Esophagus squamous epithelium (tissue), 5 donors: ENCODE measurements at regions not wholly inside any gene's neighbourhood (a gene's known extent, or its start where the extent isn't known, plus 50 kb on each side); places are given as distances from the start of the nearest gene placed in this dataset.

ENCODE experiments used
- DNase-seq: peaks from one replicate; lab custom pipeline; 2025; lab: John Stamatoyannopoulos, UW
- H3K27ac ChIP-seq, 4 donors: fragments of 200-600 bp; sonication (generic); one replicate each; pipeline ENCODE4 v1.5.1; 2016 to 2019; ENCODE audit warnings: mild to moderate bottlenecking in 1 of 4
- H3K27me3 ChIP-seq, 4 donors: fragments of 200-600 bp; sonication (generic); 1 replicate in 3 of 4; 2 replicates in 1 of 4; pipeline versions ENCODE4 v1.5.1 to v1.6.0; 2017 to 2021; ENCODE audit warnings: antibody characterized with exemption in 1 of 4
- H3K36me3 ChIP-seq, 3 donors: fragments of 200-600 bp; sonication (generic); one replicate each; pipeline ENCODE4 v1.5.1; 2016 to 2019
- H3K4me1 ChIP-seq, 3 donors: fragments of 200-600 bp; sonication (generic); one replicate each; pipeline ENCODE4 v1.5.1; 2017 to 2019
- H3K4me3 ChIP-seq, 4 donors: fragments of 200-600 bp; sonication (generic); 1 replicate in 3 of 4; 2 replicates in 1 of 4; pipeline ENCODE4 v1.5.1; 2016 to 2019; ENCODE audit warnings: mild to moderate bottlenecking in 2 of 4, moderate library complexity in 1 of 4
- H3K9me3 ChIP-seq, 3 donors: fragments of 200-600 bp; sonication (generic); one replicate each; pipeline ENCODE4 v1.5.1; 2016 to 2019
- POLR2A ChIP-seq, 4 donors: fragments of 450-650 bp; IDR thresholded peaks; one replicate each; pipeline ENCODE4 v1.6.1; 2017; ENCODE audit warnings: antibody characterized with exemption in 4 of 4, mild to moderate bottlenecking in 4 of 4, moderate library complexity in 3 of 4
- WGBS, 2 donors: methylation state at CpG; one replicate each; pipeline ENCODE4 v1.1.5; 2018; 5-methylcytosine and 5-hydroxymethylcytosine counted together
- intact Hi-C: fragments of 100-400 bp; cut with DNase I; formaldehyde crosslinking; loops from one replicate; pipeline ENCODE4 v1.15.0; 2022
- TF ChIP-seq, protein P1 (sequence below), 6 experiments: fragments of 450-650 bp in 4 of 6; fragments of 200-600 bp in 2 of 6; sonication (generic) in 2 of 6; IDR thresholded peaks; one replicate each; pipeline ENCODE4 v1.5.1; 2016 to 2019; ENCODE audit warnings: antibody characterized with exemption in 6 of 6, mild to moderate bottlenecking in 4 of 6, moderate library complexity in 4 of 6
- donor health status: DM: yes; HTN: yes; CAD: no.

GRCh38 chr5:74072646-74073045, 446.6 kb downstream of the ARHGEF28 start:
- 86 to 87% methylated on average over 1 of the region's 1 CpG for WGBS, 2 donors
- TF ChIP-seq, protein P1, sequence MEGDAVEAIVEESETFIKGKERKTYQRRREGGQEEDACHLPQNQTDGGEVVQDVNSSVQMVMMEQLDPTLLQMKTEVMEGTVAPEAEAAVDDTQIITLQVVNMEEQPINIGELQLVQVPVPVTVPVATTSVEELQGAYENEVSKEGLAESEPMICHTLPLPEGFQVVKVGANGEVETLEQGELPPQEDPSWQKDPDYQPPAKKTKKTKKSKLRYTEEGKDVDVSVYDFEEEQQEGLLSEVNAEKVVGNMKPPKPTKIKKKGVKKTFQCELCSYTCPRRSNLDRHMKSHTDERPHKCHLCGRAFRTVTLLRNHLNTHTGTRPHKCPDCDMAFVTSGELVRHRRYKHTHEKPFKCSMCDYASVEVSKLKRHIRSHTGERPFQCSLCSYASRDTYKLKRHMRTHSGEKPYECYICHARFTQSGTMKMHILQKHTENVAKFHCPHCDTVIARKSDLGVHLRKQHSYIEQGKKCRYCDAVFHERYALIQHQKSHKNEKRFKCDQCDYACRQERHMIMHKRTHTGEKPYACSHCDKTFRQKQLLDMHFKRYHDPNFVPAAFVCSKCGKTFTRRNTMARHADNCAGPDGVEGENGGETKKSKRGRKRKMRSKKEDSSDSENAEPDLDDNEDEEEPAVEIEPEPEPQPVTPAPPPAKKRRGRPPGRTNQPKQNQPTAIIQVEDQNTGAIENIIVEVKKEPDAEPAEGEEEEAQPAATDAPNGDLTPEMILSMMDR (IDR thresholded peaks at IDR 0.05) = no peak
- intact Hi-C loops = no loop called here

DNA sequence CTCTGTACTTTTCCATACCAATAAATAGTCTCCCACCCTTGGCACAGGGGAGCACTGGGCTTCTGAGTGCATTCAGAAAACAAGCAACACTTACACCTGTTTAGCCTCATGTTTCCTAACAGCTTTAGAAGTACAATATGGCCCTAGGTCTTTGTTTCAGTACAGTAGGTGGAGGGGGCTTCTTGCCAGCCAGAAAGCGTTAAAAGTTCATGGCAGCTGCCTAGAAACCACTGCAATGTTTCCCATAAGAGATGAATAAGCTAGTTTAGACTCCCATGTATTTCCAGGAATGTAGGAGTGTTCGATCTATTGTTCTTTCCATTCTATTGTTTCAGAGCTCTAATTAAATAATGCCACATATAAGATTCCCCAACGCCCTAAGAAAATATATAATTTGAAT, 444.8 kb downstream of the ARHGEF28 start:
- intact Hi-C loops = no loop called here
- 74 to 79% methylated on average over 3 of the region's 3 CpGs for WGBS, 2 donors
- no peak overlapping the region for H3K27ac ChIP-seq
- no peaks in the 10 kb centered on the region for H3K36me3 ChIP-seq
- H3K4me3 ChIP-seq = no peak overlapping the region
- H3K9me3 ChIP-seq = no peaks in the 10 kb centered on the region
- TF ChIP-seq, protein P1 (IDR thresholded peaks at IDR 0.05) = no peak
- no peak for TF ChIP-seq POLR2A (IDR thresholded peaks at IDR 0.05)
- peaks cover 0 to 2% (median 0%) of the 10 kb centered on the region in 3 donors for H3K4me1 ChIP-seq
- no peaks in the 10 kb centered on the region for H3K27me3 ChIP-seq
- DNase-seq = no peak

More at GRCh38 chr5:74072646-74073045, 446.6 kb downstream of the ARHGEF28 start:
- H3K4me1 ChIP-seq = peaks cover 0 to 12% (median 0%) of the 10 kb centered on the region in 3 donors
- no peak overlapping the region for H3K27ac ChIP-seq
- no peaks in the 10 kb centered on the region for H3K27me3 ChIP-seq
- no peak overlapping the region for H3K4me3 ChIP-seq
- no peak for DNase-seq
- H3K9me3 ChIP-seq = no peaks in the 10 kb centered on the region
- H3K36me3 ChIP-seq = no peaks in the 10 kb centered on the region

- Histone ChIP-seq H3K4me3 (no peak overlapping the region), H3K36me3 (no peaks in the 10 kb centered on the region), H3K27me3 (no peaks in the 10 kb centered on the region), H3K4me1 (no peaks in the 10 kb centered on the region), H3K27ac (no peak overlapping the region), H3K9me3 (no peaks in the 10 kb centered on the region)
- TF ChIP-seq POLR2A (IDR thresholded peaks at IDR 0.05) = no peak
- TF ChIP-seq, protein P1 (IDR thresholded peaks at IDR 0.05) = no peak
- 74 to 95% methylated on average over 4 of the region's 4 CpGs for WGBS, 2 donors
- DNase-seq = no peak
- intact Hi-C loops = no loop called here
These were observed 443.7 kb downstream of the ARHGEF28 start for GRCh38 chr5:74069741-74070140.

DNA sequence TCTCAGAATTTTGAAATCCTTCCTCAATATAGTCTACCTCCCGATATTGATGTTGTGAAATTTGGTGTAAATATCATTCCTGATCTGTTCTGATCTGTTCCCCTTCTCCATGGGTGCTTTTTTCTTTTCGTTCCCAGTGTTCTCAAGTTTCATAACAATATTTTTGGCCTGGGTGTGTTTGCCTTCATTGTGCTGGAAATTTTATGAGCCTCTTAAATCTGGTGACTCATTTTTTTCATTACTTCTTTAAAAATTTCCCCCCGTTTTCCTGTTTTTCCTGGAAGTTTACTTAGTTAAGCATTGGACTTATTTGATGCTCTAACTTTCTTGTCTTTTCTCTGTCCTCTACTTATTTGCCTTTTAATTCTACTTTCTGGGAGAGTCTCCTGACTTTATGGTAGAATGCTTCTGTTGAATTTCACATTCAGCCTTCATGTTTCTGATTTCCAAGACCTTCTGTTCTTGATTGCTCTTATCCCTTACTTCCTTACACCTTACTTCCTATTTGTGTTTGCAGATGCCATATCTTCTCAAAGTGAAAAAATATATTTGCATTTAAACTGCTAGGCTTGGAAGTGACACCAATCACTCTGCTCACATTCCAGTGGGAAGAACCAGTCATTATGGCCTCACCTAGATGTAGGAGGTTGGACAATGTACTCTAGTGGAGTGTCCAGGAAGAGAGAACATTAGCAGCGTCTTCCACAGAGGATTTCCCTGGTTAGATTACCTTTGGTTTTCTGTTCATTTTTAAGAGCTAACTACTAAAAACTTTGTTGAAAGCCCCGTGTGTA, 441.9 kb downstream of the ARHGEF28 start:
- Histone ChIP-seq H3K36me3 (no peaks in the 10 kb centered on the region), H3K4me3 (no peak overlapping the region), H3K27me3 (no peaks in the 10 kb centered on the region), H3K4me1 (no peaks in the 10 kb centered on the region), H3K9me3 (no peaks in the 10 kb centered on the region), H3K27ac (no peak overlapping the region)
- no peak for DNase-seq
- TF ChIP-seq, protein P1 (IDR thresholded peaks at IDR 0.05) = no peak
- no peak for TF ChIP-seq POLR2A (IDR thresholded peaks at IDR 0.05)
- intact Hi-C loops = no loop called here
- WGBS, 2 donors = 46 to 55% methylated on average over 5 of the region's 5 CpGs

DNA sequence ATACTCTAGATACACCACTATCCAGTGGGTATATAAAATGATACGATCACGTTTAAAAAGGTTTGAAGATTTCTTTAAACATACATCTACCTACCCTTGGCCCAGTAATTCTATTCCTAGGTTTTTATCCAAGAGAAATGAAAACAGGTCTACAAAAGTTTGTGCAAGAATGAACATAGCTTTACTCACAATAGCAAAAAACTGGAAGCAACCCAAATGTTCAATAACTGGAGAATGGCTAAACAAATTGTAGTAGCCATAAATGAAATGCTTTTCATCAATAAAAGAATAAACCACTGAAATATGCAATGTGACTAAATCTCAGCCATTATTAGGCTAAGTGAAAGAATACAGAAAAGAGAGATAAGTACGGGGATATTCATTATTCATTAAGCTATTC, 438.9 kb downstream of the ARHGEF28 start:
- WGBS, 2 donors = 66 to 75% methylated on average over 3 of the region's 3 CpGs
- no peak overlapping the region for H3K27ac ChIP-seq
- no peak for DNase-seq
- TF ChIP-seq, protein P1 (IDR thresholded peaks at IDR 0.05) = no peak
- TF ChIP-seq POLR2A (IDR thresholded peaks at IDR 0.05) = no peak
- intact Hi-C loops = no loop called here
- no peaks in the 10 kb centered on the region for H3K36me3 ChIP-seq
- H3K9me3 ChIP-seq = no peaks in the 10 kb centered on the region
- H3K27me3 ChIP-seq = no peaks in the 10 kb centered on the region
- H3K4me3 ChIP-seq = no peak overlapping the region
- H3K4me1 ChIP-seq = no peaks in the 10 kb centered on the region
